K562 (cell line): ENCODE measurements at regions not wholly inside any gene's neighbourhood (a gene's known extent, or its start where the extent isn't known, plus 50 kb on each side); places are given as distances from the start of the nearest gene placed in this dataset.

Source experiments
- ATAC-seq: fragments of 200-7000 bp; cut with Tn5 transposase; 3 replicates; pipeline ENCODE4 v1.9.1; 2020; ENCODE audit warnings: moderate library complexity
- BruUV-seq: library from RNA; stranded (reverse); fragments of 400-500 nt; replicated peaks from 2 replicates; lab custom pipeline; 2021; lab: Mats Ljungman, UMichigan
- CTCF ChIA-PET: fragments of 300-600 bp; formaldehyde crosslinking; extraction: SDS; loops from one replicate; lab custom pipeline; 2021; ENCODE audit warnings: low intra/inter-chr PET ratio; lab: Yijun Ruan, JAX
- POLR2A ChIA-PET: fragments of 300-600, 350-650 bp; sonication (Branson Sonifier 250); formaldehyde crosslinking; extraction: SDS; loops from one replicate; lab custom pipeline; 2021; ENCODE audit warnings: antibody characterized with exemption, inconsistent platforms; lab: Yijun Ruan, JAX
- DNase-seq, 4 experiments: peaks; one replicate each; pipeline versions ENCODE4 v3.0.0 to v3.0.0-alpha.2; 2011 to 2018; ENCODE audit warnings: low spot score in 3 of 4, mixed read lengths in 3 of 4; ENCODE audit errors: extremely low read depth in 1 of 4
- FAIRE-seq: peaks from 2 replicates; lab custom pipeline; 2011; peaks lifted over from hg19 to GRCh38; lab: Jason Lieb, UNC
- H2AFZ ChIP-seq: 2 replicates; pipeline ENCODE4 v1.6.0; 2011; ENCODE audit warnings: low read depth, low read length, control low read depth, inconsistent platforms
- H3K27ac ChIP-seq: fragments of 200-600 bp; 3 replicates; pipeline ENCODE4 v1.8.0; 2011; ENCODE audit warnings: low read depth, mild to moderate bottlenecking, control low read depth, inconsistent platforms, low read length, moderate library complexity, mixed read lengths; ENCODE audit errors: extremely low read depth
- H3K27me3 ChIP-seq, 2 experiments: fragments of 300-600 bp in 1 of 2; 2 replicates in 1 of 2; 3 replicates in 1 of 2; pipeline versions ENCODE4 v1.6.0 to v1.8.0; 2011; ENCODE audit warnings: inconsistent platforms in 2 of 2, low read length in 2 of 2, mild to moderate bottlenecking in 1 of 2, mixed read lengths in 1 of 2, moderate library complexity in 1 of 2; ENCODE audit not compliant: control insufficient read depth in 2 of 2, insufficient read depth in 2 of 2
- H3K36me3 ChIP-seq: fragments of 300-600 bp; 3 replicates; pipeline ENCODE4 v1.8.0; 2011; ENCODE audit warnings: mild to moderate bottlenecking, low read length, inconsistent platforms; ENCODE audit not compliant: control insufficient read depth, insufficient read depth
- H3K4me1 ChIP-seq, 2 experiments: fragments of 200-600 bp in 1 of 2; replicated peaks in 1 of 2; 2 replicates in 1 of 2; 3 replicates in 1 of 2; pipeline versions ENCODE4 v1.5.1 to v1.8.0; 2011; ENCODE audit warnings: inconsistent platforms in 2 of 2, low read length in 2 of 2, mild to moderate bottlenecking in 1 of 2, mixed read lengths in 1 of 2, moderate library complexity in 1 of 2; ENCODE audit not compliant: control insufficient read depth in 2 of 2, insufficient read depth in 2 of 2
- H3K4me2 ChIP-seq: 2 replicates; pipeline ENCODE4 v1.6.1; 2011; ENCODE audit warnings: low read length, control low read depth, inconsistent platforms, mixed read lengths; ENCODE audit not compliant: insufficient read depth
- H3K4me3 ChIP-seq: fragments of 200-600 bp; sonication (generic), shearing (Covaris generic); 2 replicates; pipeline ENCODE4 v1.5.1; 2016; ENCODE audit warnings: control low read depth, inconsistent platforms
- H3K79me2 ChIP-seq: fragments of 200-600 bp; 3 replicates; pipeline ENCODE4 v1.8.0; 2011; ENCODE audit warnings: low read length, inconsistent platforms; ENCODE audit not compliant: control insufficient read depth, insufficient read depth
- H3K9ac ChIP-seq, 2 experiments: 2 replicates each; pipeline versions ENCODE4 v1.6.0 to v1.6.1; 2011; ENCODE audit warnings: low read depth in 2 of 2, low read length in 2 of 2, control low read depth in 1 of 2, inconsistent platforms in 1 of 2, mild to moderate bottlenecking in 1 of 2, mixed read lengths in 1 of 2; ENCODE audit not compliant: insufficient read depth in 1 of 2
- H3K9me1 ChIP-seq: one replicate; pipeline ENCODE4 v1.6.0; 2011; ENCODE audit warnings: inconsistent platforms, mild to moderate bottlenecking, low read length, moderate library complexity; ENCODE audit not compliant: control insufficient read depth, insufficient read depth
- H3K9me3 ChIP-seq: replicated peaks from 2 replicates; pipeline ENCODE4 v1.5.1; 2011; ENCODE audit warnings: low read depth, low read length, inconsistent platforms; ENCODE audit not compliant: control insufficient read depth, insufficient read depth
- H4K20me1 ChIP-seq: replicated peaks from 2 replicates; pipeline ENCODE4 v1.6.1; 2011; ENCODE audit warnings: low read length, inconsistent platforms, mixed read lengths; ENCODE audit not compliant: control insufficient read depth, insufficient read depth
- CAMTA2 ChIP-seq: fragments of 250-450 bp; sonication (Bioruptor Pico); conservative IDR thresholded peaks from 2 replicates; pipeline ENCODE4 v1.5.1; 2022
- CEBPB ChIP-seq: fragments of 450-650 bp; IDR thresholded peaks from 2 replicates; pipeline ENCODE4 v1.6.1; 2016; ENCODE audit warnings: missing genetic modification characterization, missing compliant biosample characterization
- CEBPG ChIP-seq, 3 experiments: fragments of 200-800 bp in 1 of 3; sonication (Bioruptor generic) in 1 of 3; sonication (generic) in 1 of 3; formaldehyde crosslinking in 1 of 3; IDR thresholded peaks in 2 of 3; conservative IDR thresholded peaks in 1 of 3; 2 replicates each; pipeline versions ENCODE4 v1.6.1 to v1.8.0; 2016 to 2022; ENCODE audit warnings: missing compliant biosample characterization in 2 of 3, missing genetic modification characterization in 2 of 3, mild to moderate bottlenecking in 1 of 3, missing genetic modification reagents in 1 of 3
- ESRRA ChIP-seq: fragments of 450-650 bp; IDR thresholded peaks from 2 replicates; pipeline ENCODE4 v1.6.1; 2014; ENCODE audit warnings: low read depth, mild to moderate bottlenecking, moderate library complexity, borderline replicate concordance
- HMGXB4 ChIP-seq: sonication (generic); formaldehyde crosslinking; IDR thresholded peaks from 2 replicates; pipeline ENCODE4 v1.8.1; 2023; ENCODE audit warnings: mild to moderate bottlenecking, missing genetic modification reagents
- L3MBTL2 ChIP-seq: fragments of 450-650 bp; IDR thresholded peaks from 2 replicates; pipeline ENCODE4 v1.6.1; 2016; ENCODE audit warnings: mild to moderate bottlenecking, moderate library complexity
- TEAD2 ChIP-seq: fragments of 450-650 bp; IDR thresholded peaks from 2 replicates; pipeline ENCODE4 v1.6.1; 2016; ENCODE audit warnings: missing genetic modification characterization, control low read depth, missing compliant biosample characterization
- ZBTB7A ChIP-seq: IDR thresholded peaks from 2 replicates; pipeline ENCODE4 v1.6.1; 2011; ENCODE audit warnings: low read depth, mild to moderate bottlenecking, low read length, moderate library complexity, borderline replicate concordance; ENCODE audit not compliant: control insufficient read depth
- ZFP91 ChIP-seq: sonication (generic); formaldehyde crosslinking; IDR thresholded peaks from 2 replicates; pipeline ENCODE4 v1.8.0; 2022; ENCODE audit warnings: mild to moderate bottlenecking, missing genetic modification reagents
- ZNF12 ChIP-seq: sonication (generic); formaldehyde crosslinking; IDR thresholded peaks from 2 replicates; pipeline ENCODE4 v1.4.0; 2020; ENCODE audit warnings: mild to moderate bottlenecking, missing genetic modification reagents
- ZNF561 ChIP-seq: fragments of 450-650 bp; formaldehyde crosslinking; conservative IDR thresholded peaks from 2 replicates; pipeline ENCODE4 v1.4.0; 2020; ENCODE audit warnings: mild to moderate bottlenecking, moderate library complexity
- ZNF699 ChIP-seq: fragments of 250-450 bp; sonication (Bioruptor Pico); IDR thresholded peaks from 2 replicates; pipeline ENCODE4 v1.8.0; 2021; ENCODE audit warnings: mild to moderate bottlenecking, moderate library complexity; ENCODE audit not compliant: insufficient replicate concordance
- WGBS: fragments of 100-300 bp; shearing (Covaris generic); methylation state at CpG from one replicate; pipeline ENCODE4 v1.1.6; 2016; ENCODE audit warnings: low coverage, mixed read lengths; ENCODE audit not compliant: insufficient coverage; ENCODE audit errors: missing lambda C conversion rate; 5-methylcytosine and 5-hydroxymethylcytosine counted together
- in situ Hi-C: fragments of 300-500 bp; cut with MboI; formaldehyde crosslinking; loops from 4 replicates; pipeline ENCODE4 v1.15.0; 2018; ENCODE audit warnings: inconsistent platforms, mixed read lengths
- intact Hi-C: fragments of 100-400 bp; cut with micrococcal nuclease; formaldehyde crosslinking; loops from 2 replicates; pipeline ENCODE4 v1.14.2; 2022

GRCh38 chr2:103945083-103945482 lies 908.8 kb upstream of the POU3F3 start:
- no peaks in the 10 kb centered on the region for H3K4me1 ChIP-seq
- WGBS: 4% methylated on average over 2 of the region's 2 CpGs
- CTCF ChIA-PET: no interaction called here
- no peak overlapping the region for H3K4me3 ChIP-seq
- H4K20me1 ChIP-seq: no peaks in the 10 kb centered on the region
- DNase-seq: no peak
- TF ChIP-seq CAMTA2 (CRISPR knock-in tag): no peak
- TF ChIP-seq L3MBTL2: no peak
- TF ChIP-seq ZFP91 (CRISPR knock-in tag): no peak
- TF ChIP-seq HMGXB4 (CRISPR knock-in tag): no peak
- TF ChIP-seq ZBTB7A: no peak
- TF ChIP-seq ZNF561 (CRISPR knock-in tag): no peak
- no peak for TF ChIP-seq ZNF699 (CRISPR knock-in tag)
- TF ChIP-seq TEAD2: no peak
- peak; percentile 16; the same call in 1 of the 2 replicates for TF ChIP-seq CEBPB (tag)
- no peak for TF ChIP-seq ZNF12 (CRISPR knock-in tag)
- TF ChIP-seq CEBPG (CRISPR knock-in tag; IDR thresholded peaks at IDR 0.05): no peak
- peak in 1 of 2 experiments; percentile 39; a peak in 2 of 4 replicates for TF ChIP-seq CEBPG (tag; conservative IDR thresholded peaks at IDR 0.05 in 1 of 2, IDR thresholded peaks at IDR 0.05 in 1 of 2)
- no peak for TF ChIP-seq ESRRA
- TF ChIP-seq, all 486 proteins: peak for 2
- Histone ChIP-seq H3K9ac (no peak overlapping the region), H3K27me3 (no peaks in the 10 kb centered on the region), H3K4me2 (no peak overlapping the region), H2AFZ (no peak overlapping the region), H3K9me3 (no peaks in the 10 kb centered on the region), H3K27ac (no peak overlapping the region), H3K9me1 (no peaks in the 10 kb centered on the region), H3K79me2 (no peaks in the 10 kb centered on the region), H3K36me3 (no peaks in the 10 kb centered on the region)
- ATAC-seq: no peak
- FAIRE-seq: no peak
- BruUV-seq: no TSS peak
- intact Hi-C loops (no loop called here), in situ Hi-C loops (no loop called here)
- POLR2A ChIA-PET: no interaction called here
